ENCODE measurements at regions not wholly inside any gene's neighbourhood (a gene's known extent, or its start where the extent isn't known, plus 50 kb on each side); places are given as distances from the start of the nearest gene placed in this dataset.
"Not testable (repeated sequence)": the region's sequence is repeated elsewhere in the genome, so short reads cannot be mapped to it uniquely, and the experiment has no call there.

DNA sequence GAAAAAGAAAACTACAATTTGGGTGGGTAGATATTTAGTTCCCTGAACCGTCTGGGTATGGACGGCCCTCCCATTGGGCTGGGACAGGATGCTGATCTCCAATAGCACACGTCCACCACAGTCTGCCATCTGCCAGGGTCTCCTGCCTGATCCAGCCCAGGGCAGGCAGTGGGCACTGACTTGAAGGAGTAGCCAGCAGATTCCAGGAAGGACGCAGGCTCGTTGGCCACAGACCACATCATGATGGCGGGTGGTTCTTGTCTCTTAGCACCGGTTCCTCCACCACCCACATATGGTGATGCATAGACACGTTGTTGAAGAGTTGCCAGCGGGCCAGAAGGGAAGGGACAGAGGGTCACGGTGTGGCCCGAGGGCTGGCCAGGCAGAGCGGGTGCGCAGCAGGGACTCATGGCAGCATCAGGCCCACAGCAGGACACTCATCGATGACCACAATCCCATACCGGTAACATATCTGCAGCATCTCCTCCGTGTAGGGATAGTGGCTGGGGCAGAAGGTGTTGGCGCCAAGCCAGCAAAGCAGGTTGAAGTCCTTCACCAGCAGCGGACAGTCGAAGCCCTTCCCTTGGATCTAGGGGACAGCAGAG is 155.8 kb upstream of the FAM174A start:
- not testable (repeated sequence) for DNase-seq (ENCODE audit: low read depth in 2 of 2)

GRCh38 chr5:100364757-100365478 is 170.3 kb upstream of the FAM174A start:
- DNase-seq (ENCODE audit: low read depth in 2 of 2) = not testable (repeated sequence)

GRCh38 chr5:100364343-100364742 is 170.8 kb upstream of the FAM174A start:
- DNase-seq (ENCODE audit: low read depth in 2 of 2) = not testable (repeated sequence)

DNA sequence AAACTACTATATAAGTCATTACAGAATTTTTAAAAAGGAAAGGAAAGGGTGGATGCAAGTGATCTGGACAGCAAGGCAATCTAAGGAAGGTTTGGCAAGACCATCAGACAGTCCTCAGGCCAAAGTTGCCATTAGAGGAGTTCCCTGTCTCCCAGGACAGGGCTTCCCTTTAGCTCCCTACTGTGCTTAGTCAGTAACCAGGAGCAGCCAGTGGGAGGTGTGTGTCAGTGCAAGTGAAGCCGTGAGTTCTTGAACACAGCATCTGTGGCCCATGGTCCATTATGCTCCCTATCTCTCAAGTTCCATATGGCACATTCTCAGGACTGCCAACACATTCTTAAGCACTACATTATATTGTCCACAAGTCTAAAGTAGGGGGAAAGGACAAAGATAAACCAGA is 175.2 kb upstream of the FAM174A start:
- not testable (repeated sequence) for DNase-seq (ENCODE audit: low read depth in 2 of 2)

- not testable (repeated sequence) for DNase-seq (ENCODE audit: low read depth in 2 of 2)
Measured at GRCh38 chr5:100346269-100346668, 188.9 kb upstream of the FAM174A start.

- not testable (repeated sequence) for DNase-seq (ENCODE audit: low read depth in 2 of 2)
Measured at GRCh38 chr5:100341485-100341884, 193.7 kb upstream of the FAM174A start.

DNA sequence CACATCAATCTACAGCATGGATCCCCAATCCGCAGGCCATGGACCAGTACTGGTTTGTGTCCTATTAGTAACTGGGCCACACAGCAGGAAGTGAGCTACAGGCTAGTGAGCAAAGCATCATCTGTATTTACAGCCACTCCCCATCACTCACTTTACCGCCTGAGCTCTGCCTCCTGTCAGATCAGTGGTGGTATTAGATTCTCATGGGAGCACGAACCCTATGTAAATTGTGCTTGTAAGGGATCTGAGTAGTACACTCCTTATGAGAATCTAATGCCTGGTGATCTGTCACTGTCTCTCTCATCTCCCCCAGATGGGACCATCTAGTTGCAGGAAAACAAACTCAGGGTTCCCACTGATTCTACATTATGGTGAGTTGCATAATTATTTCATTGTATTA is 212.7 kb upstream of the FAM174A start:
- DNase-seq (ENCODE audit: low read depth in 2 of 2) = no peak

DNA sequence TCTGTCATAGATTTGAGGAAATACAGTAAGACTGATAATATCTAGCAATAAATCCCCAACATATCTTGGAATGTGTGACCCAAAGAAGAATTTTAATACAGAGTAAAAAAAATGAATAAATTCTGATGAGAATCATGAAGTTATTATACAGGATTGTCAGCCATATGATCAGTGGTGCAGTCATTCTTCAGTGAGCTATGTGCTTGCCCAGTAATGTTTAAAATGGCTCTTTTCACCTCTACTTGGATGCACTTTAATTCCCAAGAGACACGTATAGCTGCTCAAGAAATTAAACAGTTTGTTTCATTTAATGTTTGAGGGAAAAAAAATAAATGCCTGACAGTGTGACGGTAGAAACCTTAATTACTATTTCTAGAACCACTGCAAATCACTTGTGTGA is 215.3 kb upstream of the FAM174A start:
- no peak for DNase-seq (ENCODE audit: low read depth in 2 of 2)

GRCh38 chr5:100313657-100314056 is 221.5 kb upstream of the FAM174A start:
- DNase-seq (ENCODE audit: low read depth in 2 of 2) = no peak

DNA sequence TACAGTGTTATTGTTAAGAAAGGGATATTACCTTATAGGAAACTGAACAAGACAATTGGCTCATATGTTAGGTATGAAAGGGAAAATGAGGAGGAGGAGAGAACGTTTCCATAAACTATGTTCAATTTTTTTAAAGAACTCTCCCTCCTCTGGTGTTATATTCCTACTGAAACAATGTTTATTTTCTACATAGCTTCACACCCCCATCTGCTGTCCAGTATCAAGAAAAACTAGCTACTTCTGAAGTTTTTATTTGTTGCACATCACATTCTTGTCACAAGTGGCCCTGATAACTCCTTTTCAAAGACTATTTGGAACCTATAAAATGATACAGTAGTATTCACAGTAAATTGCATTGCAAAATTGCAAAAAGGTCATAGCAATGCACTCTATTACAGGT is 223.4 kb upstream of the FAM174A start:
- DNase-seq (ENCODE audit: low read depth in 2 of 2) = no peak

GRCh38 chr5:100306000-100306399 is 229.2 kb upstream of the FAM174A start:
- DNase-seq (ENCODE audit: low read depth in 2 of 2) = no peak

DNA sequence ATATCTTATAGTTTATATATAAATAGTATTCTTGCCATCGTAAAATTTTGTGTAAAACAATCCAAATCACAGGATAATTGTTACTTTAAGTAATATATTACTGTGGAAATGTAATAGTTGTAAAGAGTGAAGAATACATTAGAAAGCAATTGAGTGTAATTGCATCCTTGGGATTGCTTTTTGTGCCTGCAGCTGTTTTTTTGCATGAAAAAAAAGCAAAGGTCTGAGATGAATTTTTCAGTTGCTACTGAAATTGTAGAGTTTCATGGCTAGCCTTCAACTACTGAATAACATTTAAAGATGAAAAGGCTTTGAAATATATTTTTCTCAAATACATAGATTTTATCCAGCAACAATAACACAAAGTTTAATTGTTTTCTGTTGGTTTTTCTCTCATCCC is 232.0 kb upstream of the FAM174A start:
- no peak for DNase-seq (ENCODE audit: low read depth in 2 of 2)

- no peak for DNase-seq (ENCODE audit: low read depth in 2 of 2)
Measured at GRCh38 chr5:100299261-100299660, 235.9 kb upstream of the FAM174A start.

- DNase-seq (ENCODE audit: low read depth in 2 of 2) = no peak
Measured at GRCh38 chr5:100276071-100276470, 259.1 kb upstream of the FAM174A start.

DNA sequence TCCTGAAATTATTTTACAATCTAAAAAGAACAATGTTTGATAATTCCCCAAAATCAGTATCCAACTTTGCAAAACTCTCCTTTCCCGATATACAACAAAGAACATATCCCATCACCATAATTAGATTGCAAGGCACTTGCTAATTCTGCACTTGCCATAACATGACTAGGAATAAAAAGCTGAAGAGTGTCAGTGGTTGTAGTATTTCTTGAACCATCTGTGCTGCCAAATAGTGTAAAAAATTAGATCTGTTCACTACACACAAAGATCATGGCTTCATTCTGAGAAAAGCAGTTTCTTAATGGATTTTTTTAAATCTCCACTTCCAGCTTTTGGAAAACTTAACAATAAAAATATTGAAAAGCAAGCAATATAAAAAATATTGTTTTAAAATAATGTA is 259.5 kb upstream of the FAM174A start:
- no peak for DNase-seq (ENCODE audit: low read depth in 2 of 2)

DNA sequence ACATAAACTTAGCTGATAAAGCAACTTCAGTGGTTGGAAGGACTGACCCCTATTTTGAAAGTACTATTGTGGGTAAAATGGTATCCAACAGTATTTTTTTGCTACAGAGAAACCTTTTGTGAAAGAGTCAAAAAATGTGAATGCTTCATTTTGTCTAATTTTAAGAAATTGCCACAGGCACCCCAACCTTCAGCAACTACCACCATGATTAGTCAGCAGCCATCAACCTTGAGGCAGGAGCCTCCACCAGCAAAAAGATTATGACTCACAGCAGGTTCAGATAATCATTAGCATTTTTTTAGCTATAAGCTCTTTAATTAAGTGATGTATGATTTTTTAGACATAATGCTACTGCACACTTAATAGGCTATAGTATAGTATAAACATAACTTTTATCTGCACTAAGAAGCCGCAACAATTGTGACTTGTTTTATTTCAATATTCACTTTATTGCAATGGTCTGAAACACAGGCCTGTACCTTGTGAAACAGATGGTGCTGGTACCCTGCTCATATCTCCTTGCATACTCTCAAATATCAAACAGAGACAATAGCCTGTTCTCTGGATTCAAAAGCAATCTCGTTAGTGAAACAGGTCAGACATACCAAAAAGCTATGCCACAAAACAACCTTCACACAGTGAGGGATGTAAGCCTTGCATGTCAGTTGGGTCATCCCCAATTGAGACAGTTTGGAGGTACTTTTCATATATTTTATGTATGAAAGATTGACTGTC is 261.2 kb upstream of the FAM174A start:
- DNase-seq (ENCODE audit: low read depth in 2 of 2) = no peak

GRCh38 chr5:100270023-100270771 is 265.0 kb upstream of the FAM174A start:
- no peak for DNase-seq (ENCODE audit: low read depth in 2 of 2)

DNA sequence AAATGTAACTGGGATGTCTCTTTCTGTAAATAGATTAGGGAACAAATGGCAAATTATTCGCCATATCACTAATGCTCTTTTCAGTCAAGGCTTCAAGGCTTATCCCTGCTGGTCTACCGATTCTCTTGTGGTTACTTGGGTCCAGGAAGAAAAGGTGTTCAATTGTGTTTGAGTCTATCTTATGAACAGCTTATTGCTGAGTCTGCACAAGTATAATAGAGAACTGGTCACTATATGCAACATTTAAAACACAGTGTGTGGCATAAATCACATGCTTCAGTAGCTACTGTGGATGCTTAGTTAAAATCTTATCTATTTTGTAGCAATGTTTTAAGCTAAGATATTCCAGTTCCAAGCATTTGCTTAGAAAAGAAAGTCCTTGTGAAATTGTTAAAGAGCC is 274.2 kb upstream of the FAM174A start:
- no peak for DNase-seq (ENCODE audit: low read depth in 2 of 2)

DNA sequence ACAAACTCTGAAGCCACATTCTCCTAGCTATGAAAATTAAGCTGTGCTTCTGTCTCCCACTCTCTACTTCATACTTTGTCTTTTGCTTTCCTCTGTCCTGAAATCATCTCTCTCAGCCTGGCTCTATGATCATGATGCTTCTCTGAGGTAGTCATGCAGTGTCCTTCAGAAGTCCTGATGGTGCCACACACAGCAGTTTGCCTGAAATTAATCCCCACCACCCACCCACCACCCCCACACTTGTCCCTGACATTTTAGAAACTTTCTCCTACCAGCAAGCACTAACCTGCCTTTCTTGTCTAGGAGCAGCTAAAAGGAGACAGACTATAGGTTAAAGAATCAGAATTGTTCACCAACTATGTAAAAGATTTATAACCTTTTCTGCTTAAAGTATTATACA is 282.2 kb upstream of the FAM174A start:
- DNase-seq (ENCODE audit: low read depth in 2 of 2) = no peak

DNA sequence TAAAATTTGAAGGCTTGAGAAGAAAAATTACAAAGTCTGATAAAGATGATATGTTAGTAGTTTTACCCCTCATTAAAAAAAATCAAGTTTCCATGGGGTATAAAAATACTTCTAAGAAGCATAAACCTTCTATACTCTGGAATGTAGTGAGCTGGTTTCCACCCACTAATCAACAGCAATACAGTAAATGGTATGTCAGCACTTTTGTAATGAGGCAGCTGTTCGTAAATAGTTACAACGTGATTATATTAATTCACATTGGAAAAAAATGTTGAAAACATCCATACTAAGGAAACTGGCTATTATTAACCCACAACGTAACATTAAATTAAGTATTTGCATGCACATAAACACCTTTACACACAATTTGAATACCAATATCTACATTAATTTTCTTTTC is 283.1 kb upstream of the FAM174A start:
- DNase-seq (ENCODE audit: low read depth in 2 of 2) = no peak

- no peak for DNase-seq (ENCODE audit: low read depth in 2 of 2)
Measured at GRCh38 chr5:100249884-100250269, 285.3 kb upstream of the FAM174A start.

GRCh38 chr5:100249211-100249883 is 285.8 kb upstream of the FAM174A start:
- no peak for DNase-seq (ENCODE audit: low read depth in 2 of 2)

All from stimulated activated CD4-positive, alpha-beta T cell treated with anti-CD3 and anti-CD28 coated beads, Interleukin-1b, Interleukin-23, amount 100 ng/mL, for 1 hour (primary cell).